Naive thymus-derived CD4-positive, alpha-beta T cell (primary cell): ENCODE measurements at regions not wholly inside any gene's neighbourhood (a gene's known extent, or its start where the extent isn't known, plus 50 kb on each side); places are given as distances from the start of the nearest gene placed in this dataset.
"Not testable (repeated sequence)": the region's sequence is repeated elsewhere in the genome, so short reads cannot be mapped to it uniquely, and the experiment has no call there.

Experiments
- ATAC-seq: fragments of 150-1000 bp; cut with Tn5 transposase; 2 replicates; pipeline ENCODE4 v1.10.0; 2021; ENCODE audit warnings: mild to moderate bottlenecking, moderate library complexity
- CTCF ChIA-PET: fragments of 350-600 bp; sonication (Branson Sonifier 250); formaldehyde crosslinking; loops from one replicate; lab custom pipeline; 2021; ENCODE audit warnings: antibody characterized with exemption; lab: Charles Lee
- POLR2A ChIA-PET: fragments of 350-600 bp; sonication (Branson Sonifier 250); formaldehyde crosslinking; loops from one replicate; lab custom pipeline; 2021; ENCODE audit warnings: antibody characterized with exemption, inconsistent platforms; lab: Charles Lee
- DNase-seq, 9 donors: peaks; one replicate each; pipeline versions ENCODE4 v3.0.0 to v3.0.0-alpha.2; 2020 to 2022; ENCODE audit warnings: mixed read lengths in 1 of 9
- H3K27ac ChIP-seq: one replicate; pipeline ENCODE4 v1.7.0; 2013; ENCODE audit warnings: mild to moderate bottlenecking, low read depth, low read length, moderate library complexity
- H3K27me3 ChIP-seq, 2 donors: one replicate each; pipeline ENCODE4 v1.7.0; 2013; ENCODE audit warnings: low read length in 2 of 2, mild to moderate bottlenecking in 2 of 2, moderate library complexity in 2 of 2; ENCODE audit not compliant: control insufficient read depth in 2 of 2, insufficient read depth in 2 of 2
- H3K36me3 ChIP-seq, 3 experiments: 1 replicate in 2 of 3; 2 replicates in 1 of 3; pipeline ENCODE4 v1.7.0; 2013; ENCODE audit warnings: low read length in 3 of 3, mild to moderate bottlenecking in 3 of 3, moderate library complexity in 1 of 3; ENCODE audit not compliant: insufficient read depth in 3 of 3, control insufficient read depth in 2 of 3
- H3K4me1 ChIP-seq, 2 donors: one replicate each; pipeline ENCODE4 v1.7.0; 2013; ENCODE audit warnings: low read length in 2 of 2, mild to moderate bottlenecking in 2 of 2, moderate library complexity in 1 of 2; ENCODE audit not compliant: control insufficient read depth in 2 of 2, insufficient read depth in 2 of 2
- H3K4me3 ChIP-seq: 2 replicates; pipeline ENCODE4 v1.7.0; 2013; ENCODE audit warnings: mild to moderate bottlenecking, low read length
- H3K9me3 ChIP-seq, 3 experiments: 1 replicate in 2 of 3; 2 replicates in 1 of 3; pipeline ENCODE4 v1.7.0; 2013; ENCODE audit warnings: low read length in 3 of 3; ENCODE audit not compliant: control insufficient read depth in 2 of 3
- H3K27ac Mint-ChIP-seq, 9 donors: one replicate each; pipeline ENCODE4 v1.8.0; 2020 to 2022; ENCODE audit warnings: mixed read lengths in 9 of 9, mild to moderate bottlenecking in 8 of 9, moderate library complexity in 5 of 9, inconsistent platforms in 2 of 9
- H3K27me3 Mint-ChIP-seq, 5 donors: one replicate each; pipeline ENCODE4 v1.8.0; 2021 to 2022; ENCODE audit warnings: mixed read lengths in 5 of 5, mild to moderate bottlenecking in 1 of 5
- H3K36me3 Mint-ChIP-seq, 5 donors: one replicate each; pipeline ENCODE4 v1.8.0; 2020 to 2022; ENCODE audit warnings: mixed read lengths in 5 of 5, mild to moderate bottlenecking in 3 of 5, inconsistent platforms in 1 of 5
- H3K4me1 Mint-ChIP-seq, 7 donors: one replicate each; pipeline ENCODE4 v1.8.0; 2020 to 2022; ENCODE audit warnings: mixed read lengths in 7 of 7, mild to moderate bottlenecking in 3 of 7, inconsistent platforms in 1 of 7
- H3K4me3 Mint-ChIP-seq, 10 donors: one replicate each; pipeline ENCODE4 v1.8.0; 2020 to 2022; ENCODE audit warnings: mild to moderate bottlenecking in 10 of 10, mixed read lengths in 10 of 10, moderate library complexity in 6 of 10, inconsistent platforms in 2 of 10
- H3K9me3 Mint-ChIP-seq, 11 donors: one replicate each; pipeline ENCODE4 v1.8.0; 2020 to 2022; ENCODE audit warnings: mixed read lengths in 11 of 11, mild to moderate bottlenecking in 4 of 11, inconsistent platforms in 1 of 11, moderate library complexity in 1 of 11
- intact Hi-C, 2 donors: fragments of 100-400 bp; cut with micrococcal nuclease; formaldehyde crosslinking; loops; one replicate each; pipeline ENCODE4 v1.15.1; 2023

GRCh38 chr17:83019376-83019775, 60.0 kb upstream of the METRNL start:
- DNase-seq: no peak
- no peak overlapping the region for H3K27ac Mint-ChIP-seq
- H3K36me3 ChIP-seq: no peaks in the 10 kb centered on the region
- CTCF ChIA-PET: no interaction called here
- no peak for ATAC-seq
- peaks cover 0 to 11% (median 8%) of the 10 kb centered on the region in 7 donors for H3K4me1 Mint-ChIP-seq
- H3K9me3 Mint-ChIP-seq: peaks cover 0 to 7% (median 0%) of the 10 kb centered on the region in 11 donors
- no peak overlapping the region for H3K4me3 Mint-ChIP-seq
- no peaks in the 10 kb centered on the region for H3K27me3 ChIP-seq
- H3K4me1 ChIP-seq: peaks cover 0 to 1% of the 10 kb centered on the region in 2 donors
- no peaks in the 10 kb centered on the region for H3K9me3 ChIP-seq
- no peak overlapping the region for H3K4me3 ChIP-seq
- H3K27ac ChIP-seq: no peak overlapping the region
- POLR2A ChIA-PET: no interaction called here
- peaks cover 0 to 19% (median 5%) of the 10 kb centered on the region in 5 donors for H3K36me3 Mint-ChIP-seq
- H3K27me3 Mint-ChIP-seq: no peaks in the 10 kb centered on the region
- intact Hi-C loops: no loop called here

GRCh38 chr17:83024218-83024971, 55.0 kb upstream of the METRNL start:
- Mint-ChIP-seq H3K4me3 (no peak overlapping the region), H3K27ac (peak overlapping the region in 1 of 9 donors; percentile 70), H3K27me3 (no peaks in the 10 kb centered on the region), H3K36me3 (peaks cover 0 to 17% (median 0%) of the 10 kb centered on the region in 5 donors), H3K4me1 (peaks cover 6 to 29% (median 17%) of the 10 kb centered on the region in 7 donors), H3K9me3 (no peaks in the 10 kb centered on the region)
- no peaks in the 10 kb centered on the region for H3K36me3 ChIP-seq
- no peaks in the 10 kb centered on the region for H3K27me3 ChIP-seq
- no peak overlapping the region for H3K4me3 ChIP-seq
- ATAC-seq (no peak), DNase-seq (no peak)
- no peaks in the 10 kb centered on the region for H3K9me3 ChIP-seq
- CTCF ChIA-PET: no interaction called here
- peaks cover 0 to 6% of the 10 kb centered on the region in 2 donors for H3K4me1 ChIP-seq
- no peak overlapping the region for H3K27ac ChIP-seq
- POLR2A ChIA-PET: no interaction called here
- intact Hi-C loops: no loop called here

- Histone ChIP-seq H3K9me3 (no peaks in the 10 kb centered on the region), H3K4me3 (no peak overlapping the region), H3K4me1 (peaks cover 0 to 6% of the 10 kb centered on the region in 2 donors), H3K27ac (no peak overlapping the region), H3K36me3 (peaks cover 0 to 5% (median 0%) of the 10 kb centered on the region in 3 experiments), H3K27me3 (no peaks in the 10 kb centered on the region)
- peaks cover 0 to 23% (median 6%) of the 10 kb centered on the region in 5 donors for H3K36me3 Mint-ChIP-seq
- H3K9me3 Mint-ChIP-seq: no peaks in the 10 kb centered on the region
- ChIA-PET CTCF (no interaction called here), POLR2A (interaction anchor here (1.0 kb wide), 1 partner anchor 26 kb away, joined by 3 read pairs; no protein-coding TSS in a partner anchor)
- peak overlapping the region in 5 of 9 donors; percentile 16 to 77 (median 58) for H3K27ac Mint-ChIP-seq
- intact Hi-C loops: no loop called here
- DNase-seq: no peak
- H3K4me3 Mint-ChIP-seq: peak overlapping the region in 5 of 10 donors; percentile 3 to 47 (median 22)
- no peaks in the 10 kb centered on the region for H3K27me3 Mint-ChIP-seq
- ATAC-seq: no peak
- H3K4me1 Mint-ChIP-seq: peaks cover 8 to 29% (median 17%) of the 10 kb centered on the region in 7 donors
Measured at GRCh38 chr17:83025636-83026280, 53.7 kb upstream of the METRNL start.

GRCh38 chr17:83026311-83026811, 53.0 kb upstream of the METRNL start:
- no peaks in the 10 kb centered on the region for H3K9me3 ChIP-seq
- CTCF ChIA-PET: no interaction called here
- H3K4me1 ChIP-seq: peaks cover 0 to 6% of the 10 kb centered on the region in 2 donors
- peaks cover 8 to 29% (median 17%) of the 10 kb centered on the region in 7 donors for H3K4me1 Mint-ChIP-seq
- no peaks in the 10 kb centered on the region for H3K27me3 ChIP-seq
- no peak for ATAC-seq
- no peak overlapping the region for H3K4me3 ChIP-seq
- H3K9me3 Mint-ChIP-seq: no peaks in the 10 kb centered on the region
- no peak for DNase-seq
- H3K36me3 ChIP-seq: peaks cover 0 to 6% (median 0%) of the 10 kb centered on the region in 3 experiments
- H3K27me3 Mint-ChIP-seq: no peaks in the 10 kb centered on the region
- no peak overlapping the region for H3K27ac ChIP-seq
- intact Hi-C loops: no loop called here
- POLR2A ChIA-PET: interaction anchor here (1.0 kb wide), 1 partner anchor 25 kb away, joined by 3 read pairs; no protein-coding TSS in a partner anchor
- H3K4me3 Mint-ChIP-seq: peak overlapping the region in 7 of 10 donors; percentile 6 to 65 (median 45)
- H3K27ac Mint-ChIP-seq: peak overlapping the region in 5 of 9 donors; percentile 57 to 77 (median 71)
- peaks cover 0 to 25% (median 6%) of the 10 kb centered on the region in 5 donors for H3K36me3 Mint-ChIP-seq

- H3K27me3 Mint-ChIP-seq, H3K27ac ChIP-seq, H3K9me3 ChIP-seq, H3K27ac Mint-ChIP-seq, H3K4me3 ChIP-seq, H3K27me3 ChIP-seq, CTCF ChIA-PET, H3K4me3 Mint-ChIP-seq, H3K4me1 ChIP-seq, POLR2A ChIA-PET, ATAC-seq, H3K9me3 Mint-ChIP-seq, intact Hi-C loops, DNase-seq: not testable (repeated sequence)
- peaks cover 8 to 29% (median 17%) of the 10 kb centered on the region in 7 donors for H3K4me1 Mint-ChIP-seq
- H3K36me3 Mint-ChIP-seq: peaks cover 0 to 25% (median 6%) of the 10 kb centered on the region in 5 donors
- peaks cover 0 to 12% (median 0%) of the 10 kb centered on the region in 3 experiments for H3K36me3 ChIP-seq
Measured at GRCh38 chr17:83026921-83027320, 52.5 kb upstream of the METRNL start.

GRCh38 chr17:83028851-83029250, 50.6 kb upstream of the METRNL start:
- H3K4me1 ChIP-seq: peaks cover 0 to 6% of the 10 kb centered on the region in 2 donors
- peaks cover 8 to 22% (median 15%) of the 10 kb centered on the region in 7 donors for H3K4me1 Mint-ChIP-seq
- ATAC-seq (no peak), DNase-seq (no peak)
- CTCF ChIA-PET: no interaction called here
- no peaks in the 10 kb centered on the region for H3K27me3 Mint-ChIP-seq
- H3K27me3 ChIP-seq: no peaks in the 10 kb centered on the region
- POLR2A ChIA-PET: no interaction called here
- H3K4me3 Mint-ChIP-seq: no peak overlapping the region
- H3K27ac ChIP-seq: no peak overlapping the region
- peak overlapping the region in 1 of 9 donors; percentile 21 for H3K27ac Mint-ChIP-seq
- H3K9me3 Mint-ChIP-seq: no peaks in the 10 kb centered on the region
- H3K36me3 ChIP-seq: peaks cover 0 to 17% (median 0%) of the 10 kb centered on the region in 3 experiments
- intact Hi-C loops: no loop called here
- H3K4me3 ChIP-seq: no peak overlapping the region
- H3K9me3 ChIP-seq: no peaks in the 10 kb centered on the region
- H3K36me3 Mint-ChIP-seq: peaks cover 0 to 28% (median 10%) of the 10 kb centered on the region in 5 donors
